Keratinocyte (primary cell): ENCODE measurements at regions not wholly inside any gene's neighbourhood (a gene's known extent, or its start where the extent isn't known, plus 50 kb on each side); places are given as distances from the start of the nearest gene placed in this dataset.

Source experiments
- DNase-seq: peaks from one replicate; pipeline ENCODE4 v3.0.0-alpha.2; 2011; ENCODE audit warnings: low read depth, missing footprints, low spot score
- FAIRE-seq: peaks from 2 replicates; lab custom pipeline; 2011; peaks lifted over from hg19 to GRCh38; lab: Jason Lieb, UNC
- H2AFZ ChIP-seq: 2 replicates; pipeline ENCODE4 v1.6.0; 2012; ENCODE audit warnings: low read length, control low read depth, inconsistent platforms; ENCODE audit not compliant: control insufficient read depth
- H3K27ac ChIP-seq: 2 replicates; pipeline ENCODE4 v1.5.1; 2011; ENCODE audit warnings: low read length; ENCODE audit not compliant: control insufficient read depth, insufficient read depth
- H3K27me3 ChIP-seq: 3 replicates; pipeline ENCODE4 v1.6.0; 2011; ENCODE audit warnings: low read length; ENCODE audit not compliant: control insufficient read depth, insufficient read depth; ENCODE audit errors: extremely low read depth
- H3K36me3 ChIP-seq, 2 experiments: 2 replicates in 1 of 2; 3 replicates in 1 of 2; pipeline ENCODE4 v1.5.1; 2011; ENCODE audit warnings: low read length in 2 of 2, mild to moderate bottlenecking in 1 of 2; ENCODE audit not compliant: control insufficient read depth in 2 of 2, insufficient read depth in 2 of 2; ENCODE audit errors: extremely low read depth in 1 of 2
- H3K4me1 ChIP-seq: 3 replicates; pipeline ENCODE4 v1.5.1; 2011; ENCODE audit warnings: low read length; ENCODE audit not compliant: control insufficient read depth, insufficient read depth; ENCODE audit errors: extremely low read depth
- H3K4me2 ChIP-seq: 3 replicates; pipeline ENCODE4 v1.6.0; 2011; ENCODE audit warnings: low read depth, low read length; ENCODE audit not compliant: control insufficient read depth, insufficient read depth; ENCODE audit errors: extremely low read depth
- H3K4me3 ChIP-seq, 3 experiments: fragments of 200-600 bp in 1 of 3; sonication (generic) in 1 of 3; 2 replicates in 2 of 3; 3 replicates in 1 of 3; pipeline ENCODE4 v1.5.1; 2011 to 2016; ENCODE audit warnings: low read length in 3 of 3, mild to moderate bottlenecking in 3 of 3, control low read depth in 2 of 3, inconsistent platforms in 1 of 3, low read depth in 1 of 3, mixed read lengths in 1 of 3, mixed run types in 1 of 3, moderate library complexity in 1 of 3; ENCODE audit not compliant: control insufficient read depth in 2 of 3, insufficient read depth in 2 of 3; ENCODE audit errors: extremely low read depth in 1 of 3
- H3K79me2 ChIP-seq: 2 replicates; pipeline ENCODE4 v1.6.0; 2012; ENCODE audit warnings: low read length; ENCODE audit not compliant: control insufficient read depth, insufficient read depth
- H3K9ac ChIP-seq: 3 replicates; pipeline ENCODE4 v1.6.0; 2011; ENCODE audit warnings: low read length; ENCODE audit not compliant: control insufficient read depth, insufficient read depth; ENCODE audit errors: extremely low read depth
- H3K9me1 ChIP-seq: 3 replicates; pipeline ENCODE4 v1.6.0; 2011; ENCODE audit warnings: low read length; ENCODE audit not compliant: control insufficient read depth, insufficient read depth; ENCODE audit errors: extremely low read depth
- H3K9me3 ChIP-seq: 2 replicates; pipeline ENCODE4 v1.5.1; 2012; ENCODE audit warnings: low read depth, low read length; ENCODE audit not compliant: control insufficient read depth
- H4K20me1 ChIP-seq: 3 replicates; pipeline ENCODE4 v1.6.0; 2011; ENCODE audit warnings: low read length; ENCODE audit not compliant: control insufficient read depth, insufficient read depth; ENCODE audit errors: extremely low read depth
- CTCF ChIP-seq, 3 experiments: IDR thresholded peaks in 1 of 3; conservative IDR thresholded peaks in 1 of 3; optimal IDR thresholded peaks in 1 of 3; 2 replicates in 2 of 3; 3 replicates in 1 of 3; pipeline versions ENCODE3 to v1.5.1; 2011; ENCODE audit warnings: low read length in 3 of 3, mild to moderate bottlenecking in 3 of 3, moderate library complexity in 2 of 3, control low read depth in 1 of 3, inconsistent platforms in 1 of 3; ENCODE audit not compliant: insufficient read depth in 2 of 3; ENCODE audit errors: extremely low read depth in 1 of 3
- EZH2 ChIP-seq: IDR thresholded peaks from one replicate; pipeline ENCODE4 v1.6.1; 2012; ENCODE audit warnings: inconsistent platforms, mild to moderate bottlenecking, low read length, moderate library complexity
- dilution Hi-C: fragments of 300-500 bp; cut with MboI; formaldehyde crosslinking; loops from one replicate; pipeline ENCODE4 v1.7.0; 2020; ENCODE audit warnings: low sequenced_read_pairs; ENCODE audit not compliant: extremely low pct_ligation_motif_present

- Histone ChIP-seq H3K9me3 (no peaks in the 10 kb centered on the region), H3K79me2 (no peaks in the 10 kb centered on the region), H3K9me1 (no peaks in the 10 kb centered on the region), H3K4me1 (no peaks in the 10 kb centered on the region), H3K36me3 (no peaks in the 10 kb centered on the region), H3K4me3 (no peak overlapping the region), H2AFZ (no peak overlapping the region), H3K27me3 (no peaks in the 10 kb centered on the region), H3K27ac (no peak overlapping the region), H3K9ac (no peak overlapping the region), H3K4me2 (no peak overlapping the region), H4K20me1 (no peaks in the 10 kb centered on the region)
- dilution Hi-C loops, result no loop called here
- no peak for DNase-seq
- TF ChIP-seq CTCF (optimal IDR thresholded peaks at IDR 0.05 in 1 of 3, IDR thresholded peaks at IDR 0.05 in 1 of 3, conservative IDR thresholded peaks at IDR 0.05 in 1 of 3; ENCODE audit: extremely low read depth in 1 of 3, insufficient read depth in 2 of 3, low read length in 3 of 3) (no peak), EZH2 (no peak)
- FAIRE-seq, result no peak
These were observed 120.3 kb downstream of the TMEM30B start for GRCh38 chr14:61160798-61161197.

GRCh38 chr14:61154641-61155040 lies 126.5 kb downstream of the TMEM30B start:
- H3K4me1 ChIP-seq, result peaks cover 23% of the 10 kb centered on the region
- no peaks in the 10 kb centered on the region for H3K27me3 ChIP-seq
- TF ChIP-seq CTCF (optimal IDR thresholded peaks at IDR 0.05 in 1 of 3, IDR thresholded peaks at IDR 0.05 in 1 of 3, conservative IDR thresholded peaks at IDR 0.05 in 1 of 3; ENCODE audit: extremely low read depth in 1 of 3, insufficient read depth in 2 of 3, low read length in 3 of 3) (no peak), EZH2 (no peak)
- no peak overlapping the region for H3K4me3 ChIP-seq
- H3K27ac ChIP-seq, result no peak overlapping the region
- H3K4me2 ChIP-seq, result peak overlapping the region; percentile 59
- no peaks in the 10 kb centered on the region for H3K79me2 ChIP-seq
- H3K9me3 ChIP-seq, result no peaks in the 10 kb centered on the region
- H3K36me3 ChIP-seq, result no peaks in the 10 kb centered on the region
- no peak overlapping the region for H3K9ac ChIP-seq
- H3K9me1 ChIP-seq, result no peaks in the 10 kb centered on the region
- dilution Hi-C loops, result no loop called here
- no peak for FAIRE-seq
- DNase-seq, result no peak
- H2AFZ ChIP-seq, result peak overlapping the region; percentile 84
- no peaks in the 10 kb centered on the region for H4K20me1 ChIP-seq
